ENCODE measurements at regions not wholly inside any gene's neighbourhood (a gene's known extent, or its start where the extent isn't known, plus 50 kb on each side); places are given as distances from the start of the nearest gene placed in this dataset.

DNA sequence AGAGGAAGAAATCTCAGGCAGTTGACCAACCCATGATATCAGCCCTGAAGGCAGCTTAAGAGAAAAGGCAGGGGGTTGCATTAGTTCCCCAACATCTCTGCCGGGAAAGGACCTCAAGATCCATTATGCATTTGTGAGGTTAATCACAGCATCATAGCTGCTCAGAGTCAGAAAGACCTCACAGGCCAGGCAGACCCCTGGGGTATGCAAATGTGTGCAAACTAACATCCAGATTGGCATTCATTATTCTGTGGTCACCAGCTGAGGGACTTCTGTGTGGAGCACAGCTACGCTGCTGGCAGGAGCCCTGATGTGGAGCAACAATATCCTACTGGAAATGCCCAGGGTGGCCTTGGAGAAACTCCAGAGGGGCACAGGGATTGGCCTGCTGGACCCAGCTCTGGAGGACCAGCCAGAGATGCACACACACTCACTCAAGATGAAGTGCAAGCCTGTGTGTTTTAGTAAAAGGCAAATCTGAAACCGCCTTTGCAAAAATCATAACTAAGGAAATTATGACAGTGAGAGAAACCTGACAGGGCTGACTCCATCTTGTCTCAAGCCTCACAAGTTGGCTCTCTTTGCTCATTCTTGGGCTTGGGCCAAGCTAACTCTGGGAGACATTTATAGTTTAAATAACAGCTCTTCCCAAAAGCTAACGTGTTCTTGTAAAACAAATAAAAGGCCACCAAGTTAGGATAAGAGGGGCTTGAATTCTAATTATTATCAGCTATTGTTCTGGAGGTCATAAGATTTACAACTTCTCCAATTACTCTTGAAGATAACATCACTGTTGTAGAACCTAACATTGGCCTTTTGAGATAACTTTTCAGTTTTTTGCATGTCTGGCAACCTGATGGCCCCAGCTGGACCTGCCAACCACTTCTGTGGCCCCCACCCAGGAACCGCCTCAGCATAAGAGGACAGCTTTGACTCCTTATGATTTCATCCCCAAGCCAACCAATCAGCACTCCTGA, 257.1 kb downstream of the UACA start:
- Histone ChIP-seq H3K4me1 (ENCODE audit: control insufficient read depth in 2 of 3, insufficient read depth in 2 of 3, low read depth in 1 of 3, low read length in 3 of 3) (peaks cover 0 to 9% (median 0%) of the 10 kb centered on the region in 3 donors), H3K4me3 (ENCODE audit: low read length in 3 of 3) (no peak overlapping the region), H3K27me3 (ENCODE audit: control insufficient read depth, insufficient read depth, low read length) (no peaks in the 10 kb centered on the region), H3K27ac (ENCODE audit: low read depth in 2 of 2, low read length in 2 of 2) (no peak overlapping the region), H3K36me3 (ENCODE audit: control insufficient read depth in 2 of 3, insufficient read depth in 3 of 3, low read length in 3 of 3) (no peaks in the 10 kb centered on the region), H3K9me3 (ENCODE audit: control insufficient read depth in 2 of 3, insufficient read depth in 1 of 3, low read length in 3 of 3) (peaks cover 0 to 14% (median 0%) of the 10 kb centered on the region in 3 donors), H3K9ac (ENCODE audit: low read length in 3 of 3) (no peak overlapping the region)
- intact Hi-C loops (cut with DNase I), result no loop called here
- TF ChIP-seq CTCF (IDR thresholded peaks at IDR 0.05; ENCODE audit: borderline replicate concordance, extremely low read depth, insufficient read depth), result no peak
- DNase-seq (no peak), FAIRE-seq (no peak)

DNA sequence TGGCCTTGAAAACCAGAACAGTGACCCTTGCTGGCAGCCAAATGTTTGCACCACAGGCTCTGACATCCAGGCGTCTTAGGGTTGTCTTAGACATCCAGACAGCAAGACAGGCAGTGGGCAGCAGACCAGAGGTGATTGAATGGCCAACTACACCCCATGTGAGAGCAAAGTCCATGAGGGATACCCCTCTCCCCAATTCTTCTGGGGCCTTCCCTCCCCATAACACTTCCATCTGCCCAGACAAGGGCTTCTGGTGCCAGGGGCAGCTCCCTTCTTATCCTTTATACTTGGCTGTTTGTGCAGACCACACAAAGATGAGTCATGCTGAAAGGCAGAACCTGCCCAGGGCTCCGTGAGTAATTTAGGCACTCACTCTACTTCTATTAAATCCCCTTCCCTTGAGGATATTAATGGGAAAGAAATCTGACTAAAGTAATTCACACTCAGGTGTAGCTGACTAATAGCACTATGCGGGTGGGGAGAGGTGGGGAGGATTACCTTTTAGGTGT, 257.9 kb downstream of the UACA start:
- DNase-seq, result no peak
- intact Hi-C loops (cut with DNase I), result no loop called here

DNA sequence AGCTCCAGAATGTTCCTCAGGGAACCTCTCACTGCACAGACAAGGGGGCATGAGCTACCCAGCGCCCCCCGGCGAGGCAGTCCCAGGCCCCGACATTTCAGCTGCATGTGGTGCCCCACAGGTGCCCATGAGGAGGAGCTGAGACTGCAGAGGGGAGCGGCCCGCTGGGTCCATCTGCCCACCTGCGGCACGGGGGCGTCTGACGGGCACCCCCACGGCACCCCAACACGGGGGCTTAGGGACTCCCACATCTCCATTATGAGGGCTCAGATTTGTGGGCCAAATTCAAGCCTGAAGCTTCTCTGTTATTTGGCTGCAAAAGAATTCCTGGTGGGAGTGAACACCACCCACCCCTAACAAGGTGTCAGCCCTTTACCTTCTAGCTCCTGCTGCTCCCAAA, 258.4 kb downstream of the UACA start:
- DNase-seq (no peak), FAIRE-seq (no peak)
- Histone ChIP-seq H3K4me3 (ENCODE audit: low read length in 3 of 3) (no peak overlapping the region), H3K9ac (ENCODE audit: low read length in 3 of 3) (no peak overlapping the region), H3K4me1 (ENCODE audit: control insufficient read depth in 2 of 3, insufficient read depth in 2 of 3, low read depth in 1 of 3, low read length in 3 of 3) (peaks cover 0 to 9% (median 0%) of the 10 kb centered on the region in 3 donors), H3K9me3 (ENCODE audit: control insufficient read depth in 2 of 3, insufficient read depth in 1 of 3, low read length in 3 of 3) (peaks cover 0 to 5% (median 0%) of the 10 kb centered on the region in 3 donors), H3K27ac (ENCODE audit: low read depth in 2 of 2, low read length in 2 of 2) (no peak overlapping the region), H3K36me3 (ENCODE audit: control insufficient read depth in 2 of 3, insufficient read depth in 3 of 3, low read length in 3 of 3) (no peaks in the 10 kb centered on the region), H3K27me3 (ENCODE audit: control insufficient read depth, insufficient read depth, low read length) (no peaks in the 10 kb centered on the region)
- no peak for TF ChIP-seq CTCF (IDR thresholded peaks at IDR 0.05; ENCODE audit: borderline replicate concordance, extremely low read depth, insufficient read depth)
- intact Hi-C loops (cut with DNase I), result no loop called here

More for the DNA sequence above, 257.9 kb downstream of the UACA start:
- Histone ChIP-seq H3K27me3 (ENCODE audit: control insufficient read depth, insufficient read depth, low read length) (no peaks in the 10 kb centered on the region), H3K4me1 (ENCODE audit: control insufficient read depth in 2 of 3, insufficient read depth in 2 of 3, low read depth in 1 of 3, low read length in 3 of 3) (peaks cover 0 to 9% (median 0%) of the 10 kb centered on the region in 3 donors), H3K9me3 (ENCODE audit: control insufficient read depth in 2 of 3, insufficient read depth in 1 of 3, low read length in 3 of 3) (peaks cover 0 to 10% (median 0%) of the 10 kb centered on the region in 3 donors), H3K4me3 (ENCODE audit: low read length in 3 of 3) (no peak overlapping the region), H3K9ac (ENCODE audit: low read length in 3 of 3) (no peak overlapping the region), H3K36me3 (ENCODE audit: control insufficient read depth in 2 of 3, insufficient read depth in 3 of 3, low read length in 3 of 3) (no peaks in the 10 kb centered on the region), H3K27ac (ENCODE audit: low read depth in 2 of 2, low read length in 2 of 2) (no peak overlapping the region)
- no peak for FAIRE-seq
- TF ChIP-seq CTCF (IDR thresholded peaks at IDR 0.05; ENCODE audit: borderline replicate concordance, extremely low read depth, insufficient read depth), result no peak
